IMR-90 (cell line): ENCODE measurements at regions not wholly inside any gene's neighbourhood (a gene's known extent, or its start where the extent isn't known, plus 50 kb on each side); places are given as distances from the start of the nearest gene placed in this dataset.

Experiments used
- ATAC-seq: fragments of 200-7000 bp; cut with Tn5 transposase; 2 replicates; pipeline ENCODE4 v1.9.1; 2020; ENCODE audit warnings: low read depth, mild to moderate bottlenecking, moderate library complexity
- BruUV-seq: library from RNA; stranded (reverse); fragments of 400-500 nt; replicated peaks from 2 replicates; lab custom pipeline; 2021; lab: Mats Ljungman, UMichigan
- CTCF ChIA-PET: fragments of 300-600 bp; formaldehyde crosslinking; extraction: SDS; loops from one replicate; lab custom pipeline; 2021; ENCODE audit warnings: antibody characterized with exemption; lab: Yijun Ruan, JAX
- POLR2A ChIA-PET: fragments of 300-600 bp; sonication (Branson Sonifier 250); formaldehyde crosslinking; loops from one replicate; lab custom pipeline; 2022; ENCODE audit warnings: antibody characterized with exemption; ENCODE audit not compliant: unreplicated experiment; lab: Charles Lee
- DNase-seq: peaks from one replicate; pipeline ENCODE4 v3.0.0; 2013
- H2AFZ ChIP-seq: replicated peaks from 2 replicates; pipeline ENCODE3; 2013; ENCODE audit warnings: low read length, mild to moderate bottlenecking; ENCODE audit not compliant: poor library complexity
- H2AK5ac ChIP-seq: 2 replicates; pipeline ENCODE4 v1.6.1; 2013; ENCODE audit warnings: low read depth, low read length, inconsistent platforms
- H2AK9ac ChIP-seq: replicated peaks from 2 replicates; pipeline ENCODE3; 2013; ENCODE audit warnings: mild to moderate bottlenecking, low read depth, low read length, moderate library complexity; ENCODE audit not compliant: poor library complexity
- H2BK120ac ChIP-seq: 2 replicates; pipeline ENCODE4 v1.6.1; 2013; ENCODE audit warnings: low read depth, low read length, inconsistent platforms
- H2BK15ac ChIP-seq: 3 replicates; pipeline ENCODE4 v1.6.1; 2013; ENCODE audit warnings: low read depth, low read length, inconsistent platforms
- H2BK20ac ChIP-seq: 2 replicates; pipeline ENCODE4 v1.6.1; 2013; ENCODE audit warnings: low read depth, mild to moderate bottlenecking, inconsistent platforms, low read length, moderate library complexity
- H2BK5ac ChIP-seq: 2 replicates; pipeline ENCODE4 v1.6.1; 2013; ENCODE audit warnings: mild to moderate bottlenecking, low read depth, low read length, inconsistent platforms; ENCODE audit not compliant: poor library complexity, severe bottlenecking
- H3K14ac ChIP-seq: replicated peaks from 2 replicates; pipeline ENCODE4 v1.6.1; 2013; ENCODE audit warnings: low read depth, low read length, inconsistent platforms
- H3K18ac ChIP-seq: 2 replicates; pipeline ENCODE4 v1.6.1; 2013; ENCODE audit warnings: low read depth, low read length, control low read depth
- H3K23ac ChIP-seq: 2 replicates; pipeline ENCODE4 v1.6.1; 2013; ENCODE audit warnings: low read depth, low read length, inconsistent platforms
- H3K27ac ChIP-seq: 2 replicates; pipeline ENCODE4 v1.5.1; 2013; ENCODE audit warnings: mild to moderate bottlenecking, control low read depth, low read length; ENCODE audit not compliant: insufficient read depth
- H3K27me3 ChIP-seq: 2 replicates; pipeline ENCODE4 v1.6.1; 2013; ENCODE audit warnings: low read length; ENCODE audit not compliant: control insufficient read depth, insufficient read depth
- H3K36me3 ChIP-seq: 2 replicates; pipeline ENCODE4 v1.6.1; 2013; ENCODE audit warnings: low read length, mixed read lengths; ENCODE audit not compliant: control insufficient read depth, insufficient read depth
- H3K4ac ChIP-seq: 2 replicates; pipeline ENCODE4 v1.6.1; 2013; ENCODE audit warnings: low read depth, low read length, inconsistent platforms
- H3K4me1 ChIP-seq: 2 replicates; pipeline ENCODE4 v1.6.1; 2013; ENCODE audit warnings: low read length, mixed read lengths; ENCODE audit not compliant: control insufficient read depth, insufficient read depth
- H3K4me2 ChIP-seq: 2 replicates; pipeline ENCODE4 v1.6.1; 2013; ENCODE audit warnings: low read depth, mild to moderate bottlenecking, control low read depth, low read length, moderate library complexity
- H3K4me3 ChIP-seq: 2 replicates; pipeline ENCODE4 v1.5.1; 2013; ENCODE audit warnings: low read depth, mild to moderate bottlenecking, control low read depth, low read length, moderate library complexity; ENCODE audit not compliant: insufficient read depth
- H3K56ac ChIP-seq: 2 replicates; pipeline ENCODE4 v1.6.1; 2013; ENCODE audit warnings: low read length, inconsistent platforms; ENCODE audit not compliant: insufficient read depth; ENCODE audit errors: extremely low read depth
- H3K79me1 ChIP-seq, 2 experiments: 2 replicates each; pipeline ENCODE4 v1.6.1; 2013; ENCODE audit warnings: low read length in 2 of 2, inconsistent platforms in 1 of 2, low read depth in 1 of 2
- H3K9ac ChIP-seq: 2 replicates; pipeline ENCODE4 v1.6.1; 2013; ENCODE audit warnings: low read depth, low read length, control low read depth
- H3K9me1 ChIP-seq: 2 replicates; pipeline ENCODE4 v1.6.1; 2013; ENCODE audit warnings: low read length, inconsistent platforms; ENCODE audit not compliant: insufficient read depth
- H3K9me3 ChIP-seq: 2 replicates; pipeline ENCODE4 v1.6.1; 2013; ENCODE audit warnings: low read length; ENCODE audit not compliant: control insufficient read depth, insufficient read depth
- H4K20me1 ChIP-seq: 2 replicates; pipeline ENCODE4 v1.6.1; 2013; ENCODE audit warnings: low read length, inconsistent platforms; ENCODE audit not compliant: insufficient read depth
- H4K5ac ChIP-seq: 2 replicates; pipeline ENCODE4 v1.6.1; 2013; ENCODE audit warnings: mild to moderate bottlenecking, low read depth, low read length, control low read depth
- H4K8ac ChIP-seq, 2 experiments: 2 replicates each; pipeline ENCODE4 v1.6.1; 2013; ENCODE audit warnings: low read depth in 2 of 2, low read length in 2 of 2, control low read depth in 1 of 2, inconsistent platforms in 1 of 2
- H4K91ac ChIP-seq: 2 replicates; pipeline ENCODE4 v1.6.1; 2013; ENCODE audit warnings: low read depth, low read length, inconsistent platforms; ENCODE audit not compliant: insufficient read depth
- BHLHE40 ChIP-seq: fragments of 150-350 bp; IDR thresholded peaks from 2 replicates; pipeline ENCODE4 v1.6.1; 2016; ENCODE audit warnings: mild to moderate bottlenecking, low read depth, low read length
- CTCF ChIP-seq: conservative IDR thresholded peaks from 2 replicates; pipeline ENCODE4 v1.5.1; 2012; ENCODE audit warnings: mild to moderate bottlenecking, low read depth, low read length, improper control_type of control experiment
- MAFK ChIP-seq: IDR thresholded peaks from 2 replicates; pipeline ENCODE4 v1.6.1; 2012; ENCODE audit warnings: low read depth, low read length, improper control_type of control experiment
- MAZ ChIP-seq: IDR thresholded peaks from 2 replicates; pipeline ENCODE4 v1.6.1; 2012; ENCODE audit warnings: low read depth, mild to moderate bottlenecking, low read length, improper control_type of control experiment, moderate library complexity, borderline replicate concordance
- MXI1 ChIP-seq: IDR thresholded peaks from 2 replicates; pipeline ENCODE4 v1.6.1; 2012; ENCODE audit warnings: low read depth, mild to moderate bottlenecking, low read length, moderate library complexity, borderline replicate concordance
- NFE2L2 ChIP-seq: fragments of 150-350 bp; IDR thresholded peaks from 2 replicates; pipeline ENCODE4 v1.6.1; 2016; ENCODE audit warnings: low read depth, mild to moderate bottlenecking, low read length
- RAD21 ChIP-seq: IDR thresholded peaks from 2 replicates; pipeline ENCODE4 v1.6.1; 2012; ENCODE audit warnings: low read length, improper control_type of control experiment
- RCOR1 ChIP-seq: IDR thresholded peaks from 2 replicates; pipeline ENCODE4 v1.6.1; 2012; ENCODE audit warnings: mild to moderate bottlenecking, low read length, improper control_type of control experiment; ENCODE audit not compliant: insufficient replicate concordance
- WGBS, 2 experiments: methylation state at CpG; one replicate each; pipeline versions ENCODE4 v1.1.5 to v1.1.7; 2013; ENCODE audit warnings: missing lambda C conversion rate in 2 of 2; ENCODE audit not compliant: insufficient read length in 1 of 2; ENCODE audit errors: extremely low coverage in 2 of 2; 5-methylcytosine and 5-hydroxymethylcytosine counted together
- dilution Hi-C: fragments of 300-500 bp; cut with HindIII; formaldehyde crosslinking; loops from one replicate; pipeline ENCODE4 v1.14.3; 2018; ENCODE audit warnings: low sequenced_read_pairs; ENCODE audit not compliant: unreplicated experiment
- in situ Hi-C: fragments of 300-500 bp; cut with MboI; formaldehyde crosslinking; loops from 3 replicates; pipeline ENCODE4 v1.14.3; 2019; ENCODE audit warnings: low sequenced_read_pairs, inconsistent platforms, mixed read lengths
- intact Hi-C: fragments of 100-400 bp; cut with micrococcal nuclease; formaldehyde crosslinking; loops from 2 replicates; pipeline ENCODE4 v1.10.0; 2022
- TF ChIP-seq, protein P1 (sequence below): fragments of 150-350 bp; IDR thresholded peaks from 2 replicates; pipeline ENCODE4 v1.6.1; 2016; ENCODE audit warnings: low read depth, mild to moderate bottlenecking, low read length, moderate library complexity, borderline replicate concordance

DNA sequence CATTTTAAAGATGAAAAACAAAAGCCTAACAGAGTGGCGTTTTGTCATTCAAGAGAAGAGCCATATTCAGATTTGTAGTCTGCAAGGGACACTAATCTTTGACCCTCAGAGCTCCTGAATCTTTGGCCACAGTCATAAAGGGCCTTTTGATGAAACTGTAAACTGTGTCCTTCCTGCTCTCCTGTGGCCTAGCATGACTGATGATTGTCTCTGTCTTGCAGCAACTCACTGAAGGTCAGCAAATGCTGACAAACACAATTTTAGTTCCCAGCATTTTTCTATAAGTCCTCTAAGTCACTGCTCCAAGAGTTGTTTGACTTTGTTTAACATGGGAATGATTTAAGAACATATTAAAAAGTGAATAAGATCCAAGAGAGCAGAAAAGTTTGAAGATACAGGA is 55.3 kb upstream of the PRELP start:
- no peak overlapping the region for H2BK5ac ChIP-seq
- H3K56ac ChIP-seq, result no peak overlapping the region
- H2BK120ac ChIP-seq, result no peak overlapping the region
- no peak overlapping the region for H3K4ac ChIP-seq
- no peak overlapping the region for H4K8ac ChIP-seq
- BruUV-seq, result no TSS peak
- in situ Hi-C loops (no loop called here), intact Hi-C loops (no loop called here), dilution Hi-C loops (no loop called here)
- no peaks in the 10 kb centered on the region for H3K36me3 ChIP-seq
- peaks cover 4% of the 10 kb centered on the region; the same call in 1 of the 2 replicates for H3K9me1 ChIP-seq
- no peak overlapping the region for H2AK9ac ChIP-seq
- no peak overlapping the region for H3K23ac ChIP-seq
- TF ChIP-seq CTCF, result no peak
- no peak for TF ChIP-seq MXI1
- no peak for TF ChIP-seq NFE2L2
- TF ChIP-seq BHLHE40, result no peak
- TF ChIP-seq MAFK, result no peak
- TF ChIP-seq, protein P1, sequence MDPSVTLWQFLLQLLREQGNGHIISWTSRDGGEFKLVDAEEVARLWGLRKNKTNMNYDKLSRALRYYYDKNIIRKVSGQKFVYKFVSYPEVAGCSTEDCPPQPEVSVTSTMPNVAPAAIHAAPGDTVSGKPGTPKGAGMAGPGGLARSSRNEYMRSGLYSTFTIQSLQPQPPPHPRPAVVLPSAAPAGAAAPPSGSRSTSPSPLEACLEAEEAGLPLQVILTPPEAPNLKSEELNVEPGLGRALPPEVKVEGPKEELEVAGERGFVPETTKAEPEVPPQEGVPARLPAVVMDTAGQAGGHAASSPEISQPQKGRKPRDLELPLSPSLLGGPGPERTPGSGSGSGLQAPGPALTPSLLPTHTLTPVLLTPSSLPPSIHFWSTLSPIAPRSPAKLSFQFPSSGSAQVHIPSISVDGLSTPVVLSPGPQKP, result no peak
- TF ChIP-seq RAD21, result no peak
- TF ChIP-seq RCOR1, result no peak
- no peak for TF ChIP-seq MAZ
- POLR2A ChIA-PET, result no interaction called here
- 57% methylated on average over 1 of the region's 1 CpG; no CpG with 5 or more reads in 1 of the 2 experiments for WGBS, 2 experiments
- no peak overlapping the region for H2AFZ ChIP-seq
- H3K4me1 ChIP-seq, result peaks cover 5% of the 10 kb centered on the region; the same call in 1 of the 2 replicates
- H3K27ac ChIP-seq, result no peak overlapping the region
- H3K79me1 ChIP-seq, result no peaks in the 10 kb centered on the region
- no peak overlapping the region for H2BK20ac ChIP-seq
- H4K91ac ChIP-seq, result no peak overlapping the region
- H4K20me1 ChIP-seq, result peaks cover 3% of the 10 kb centered on the region; the same call in 1 of the 2 replicates
- no peak overlapping the region for H3K9ac ChIP-seq
- no peaks in the 10 kb centered on the region for H3K9me3 ChIP-seq
- no peak overlapping the region for H3K4me2 ChIP-seq
- no peak overlapping the region for H4K5ac ChIP-seq
- peaks cover 26% of the 10 kb centered on the region for H3K27me3 ChIP-seq
- no peak overlapping the region for H3K4me3 ChIP-seq
- no peak overlapping the region for H3K14ac ChIP-seq
- H2BK15ac ChIP-seq, result no peak overlapping the region
- H3K18ac ChIP-seq, result no peak overlapping the region
- no peak overlapping the region for H2AK5ac ChIP-seq
- no peak for ATAC-seq
- CTCF ChIA-PET, result no interaction called here
- DNase-seq, result no peak
